SK-N-SH treated with all-trans-retinoic acid at 6 μM for 48 hours (cell line): ENCODE measurements at regions not wholly inside any gene's neighbourhood (a gene's known extent, or its start where the extent isn't known, plus 50 kb on each side); places are given as distances from the start of the nearest gene placed in this dataset.

Source experiments
- ARNTL ChIP-seq: fragments of 450-650 bp; formaldehyde crosslinking; IDR thresholded peaks from 2 replicates; pipeline ENCODE4 v1.5.0; 2020; ENCODE audit warnings: low read depth, mild to moderate bottlenecking, moderate library complexity, borderline replicate concordance
- CSDC2 ChIP-seq: fragments of 250-450 bp; sonication (Bioruptor Pico); IDR thresholded peaks from 2 replicates; pipeline ENCODE4 v1.5.0; 2020; ENCODE audit warnings: mild to moderate bottlenecking, moderate library complexity
- ESRRG ChIP-seq: fragments of 250-450 bp; sonication (Bioruptor Pico); IDR thresholded peaks from 2 replicates; pipeline ENCODE4 v1.6.1; 2021; ENCODE audit warnings: mild to moderate bottlenecking
- SNAI2 ChIP-seq: fragments of 250-450 bp; sonication (Bioruptor Pico); IDR thresholded peaks from 2 replicates; pipeline ENCODE4 v1.5.0; 2020; ENCODE audit warnings: mild to moderate bottlenecking, moderate library complexity
- ZFP3 ChIP-seq: fragments of 250-450 bp; sonication (Bioruptor Pico); IDR thresholded peaks from 2 replicates; pipeline ENCODE4 v1.5.0; 2020; ENCODE audit warnings: mild to moderate bottlenecking, moderate library complexity
- ZFP30 ChIP-seq: fragments of 450-650 bp; formaldehyde crosslinking; IDR thresholded peaks from 2 replicates; pipeline ENCODE4 v1.5.0; 2022; ENCODE audit warnings: mild to moderate bottlenecking, moderate library complexity
- ZNF565 ChIP-seq: fragments of 450-650 bp; formaldehyde crosslinking; conservative IDR thresholded peaks from 2 replicates; pipeline ENCODE4 v1.5.0; 2020; ENCODE audit warnings: low read depth, mild to moderate bottlenecking, moderate library complexity
- ZNF70 ChIP-seq: fragments of 450-650 bp; formaldehyde crosslinking; IDR thresholded peaks from 2 replicates; pipeline ENCODE4 v1.5.0; 2020; ENCODE audit warnings: mild to moderate bottlenecking, moderate library complexity
- TF ChIP-seq, protein P1 (sequence below): fragments of 250-450 bp; sonication (Bioruptor Pico); IDR thresholded peaks from 2 replicates; pipeline ENCODE4 v1.5.1; 2021; ENCODE audit warnings: mild to moderate bottlenecking, moderate library complexity
- TF ChIP-seq, protein P2 (sequence below): fragments of 250-450 bp; sonication (Bioruptor Pico); IDR thresholded peaks from 2 replicates; pipeline ENCODE4 v1.5.1; 2020; ENCODE audit warnings: low read depth, mild to moderate bottlenecking, moderate library complexity
- TF ChIP-seq, protein P3 (sequence below): fragments of 250-450 bp; sonication (Bioruptor Pico); IDR thresholded peaks from 2 replicates; pipeline ENCODE4 v1.8.0; 2020; ENCODE audit warnings: mild to moderate bottlenecking, moderate library complexity, borderline replicate concordance

- TF ChIP-seq, protein P1, sequence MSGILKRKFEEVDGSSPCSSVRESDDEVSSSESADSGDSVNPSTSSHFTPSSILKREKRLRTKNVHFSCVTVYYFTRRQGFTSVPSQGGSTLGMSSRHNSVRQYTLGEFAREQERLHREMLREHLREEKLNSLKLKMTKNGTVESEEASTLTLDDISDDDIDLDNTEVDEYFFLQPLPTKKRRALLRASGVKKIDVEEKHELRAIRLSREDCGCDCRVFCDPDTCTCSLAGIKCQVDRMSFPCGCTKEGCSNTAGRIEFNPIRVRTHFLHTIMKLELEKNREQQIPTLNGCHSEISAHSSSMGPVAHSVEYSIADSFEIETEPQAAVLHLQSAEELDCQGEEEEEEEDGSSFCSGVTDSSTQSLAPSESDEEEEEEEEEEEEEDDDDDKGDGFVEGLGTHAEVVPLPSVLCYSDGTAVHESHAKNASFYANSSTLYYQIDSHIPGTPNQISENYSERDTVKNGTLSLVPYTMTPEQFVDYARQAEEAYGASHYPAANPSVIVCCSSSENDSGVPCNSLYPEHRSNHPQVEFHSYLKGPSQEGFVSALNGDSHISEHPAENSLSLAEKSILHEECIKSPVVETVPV (CRISPR knock-in tag) = no peak
- TF ChIP-seq, protein P2, sequence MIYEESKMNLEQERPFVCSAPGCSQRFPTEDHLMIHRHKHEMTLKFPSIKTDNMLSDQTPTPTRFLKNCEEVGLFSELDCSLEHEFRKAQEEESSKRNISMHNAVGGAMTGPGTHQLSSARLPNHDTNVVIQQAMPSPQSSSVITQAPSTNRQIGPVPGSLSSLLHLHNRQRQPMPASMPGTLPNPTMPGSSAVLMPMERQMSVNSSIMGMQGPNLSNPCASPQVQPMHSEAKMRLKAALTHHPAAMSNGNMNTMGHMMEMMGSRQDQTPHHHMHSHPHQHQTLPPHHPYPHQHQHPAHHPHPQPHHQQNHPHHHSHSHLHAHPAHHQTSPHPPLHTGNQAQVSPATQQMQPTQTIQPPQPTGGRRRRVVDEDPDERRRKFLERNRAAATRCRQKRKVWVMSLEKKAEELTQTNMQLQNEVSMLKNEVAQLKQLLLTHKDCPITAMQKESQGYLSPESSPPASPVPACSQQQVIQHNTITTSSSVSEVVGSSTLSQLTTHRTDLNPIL (CRISPR knock-in tag) = no peak
- TF ChIP-seq ZNF565 (no peak), SNAI2 (CRISPR knock-in tag) (no peak), ESRRG (CRISPR knock-in tag) (no peak), ZNF70 (CRISPR knock-in tag) (no peak), CSDC2 (CRISPR knock-in tag) (no peak), ZFP30 (CRISPR knock-in tag) (no peak), ARNTL (CRISPR knock-in tag) (no peak), ZFP3 (CRISPR knock-in tag) (no peak)
- TF ChIP-seq, protein P3, sequence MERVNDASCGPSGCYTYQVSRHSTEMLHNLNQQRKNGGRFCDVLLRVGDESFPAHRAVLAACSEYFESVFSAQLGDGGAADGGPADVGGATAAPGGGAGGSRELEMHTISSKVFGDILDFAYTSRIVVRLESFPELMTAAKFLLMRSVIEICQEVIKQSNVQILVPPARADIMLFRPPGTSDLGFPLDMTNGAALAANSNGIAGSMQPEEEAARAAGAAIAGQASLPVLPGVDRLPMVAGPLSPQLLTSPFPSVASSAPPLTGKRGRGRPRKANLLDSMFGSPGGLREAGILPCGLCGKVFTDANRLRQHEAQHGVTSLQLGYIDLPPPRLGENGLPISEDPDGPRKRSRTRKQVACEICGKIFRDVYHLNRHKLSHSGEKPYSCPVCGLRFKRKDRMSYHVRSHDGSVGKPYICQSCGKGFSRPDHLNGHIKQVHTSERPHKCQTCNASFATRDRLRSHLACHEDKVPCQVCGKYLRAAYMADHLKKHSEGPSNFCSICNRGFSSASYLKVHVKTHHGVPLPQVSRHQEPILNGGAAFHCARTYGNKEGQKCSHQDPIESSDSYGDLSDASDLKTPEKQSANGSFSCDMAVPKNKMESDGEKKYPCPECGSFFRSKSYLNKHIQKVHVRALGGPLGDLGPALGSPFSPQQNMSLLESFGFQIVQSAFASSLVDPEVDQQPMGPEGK (CRISPR knock-in tag) = no peak
Measured at GRCh38 chr13:76129305-76130000, 493.3 kb downstream of the LMO7 start.
